ENCODE measurements at regions not wholly inside any gene's neighbourhood (a gene's known extent, or its start where the extent isn't known, plus 50 kb on each side); places are given as distances from the start of the nearest gene placed in this dataset.

GRCh38 chr6:4485735-4486134 is 290.5 kb upstream of the CDYL start:
- no peak overlapping the region for H3K4me3 ChIP-seq (ENCODE audit: low read depth, low read length)
- CTCF ChIA-PET, result no interaction called here
- POLR2A ChIA-PET, result no interaction called here
- no peak for DNase-seq (ENCODE audit: low read depth, low spot score)
- TF ChIP-seq CTCF (IDR thresholded peaks at IDR 0.05; ENCODE audit: insufficient read depth, low read length, missing control alignments), result no peak

GRCh38 chr6:4482461-4482860 is 293.7 kb upstream of the CDYL start:
- POLR2A ChIA-PET, result interaction anchor here (0.7 kb wide), 1 partner anchor 11 kb away, joined by 3 read pairs; no protein-coding TSS in a partner anchor
- TF ChIP-seq CTCF (IDR thresholded peaks at IDR 0.05; ENCODE audit: insufficient read depth, low read length, missing control alignments), result no peak
- CTCF ChIA-PET, result no interaction called here
- H3K4me3 ChIP-seq (ENCODE audit: low read depth, low read length), result no peak overlapping the region
- no peak for DNase-seq (ENCODE audit: low read depth, low spot score)

GRCh38 chr6:4480788-4481735 is 295.1 kb upstream of the CDYL start:
- CTCF ChIA-PET, result interaction anchor here (0.8 kb wide), 1 partner anchor 10 kb away, joined by 3 read pairs; no protein-coding TSS in a partner anchor
- no peak for DNase-seq (ENCODE audit: low read depth, low spot score)
- H3K4me3 ChIP-seq (ENCODE audit: low read depth, low read length), result no peak overlapping the region
- POLR2A ChIA-PET, result no interaction called here
- no peak for TF ChIP-seq CTCF (IDR thresholded peaks at IDR 0.05; ENCODE audit: insufficient read depth, low read length, missing control alignments)

GRCh38 chr6:4478098-4478497 is 298.1 kb upstream of the CDYL start:
- no peak for DNase-seq (ENCODE audit: low read depth, low spot score)
- TF ChIP-seq CTCF (IDR thresholded peaks at IDR 0.05; ENCODE audit: insufficient read depth, low read length, missing control alignments), result no peak
- ChIA-PET CTCF (no interaction called here), POLR2A (no interaction called here)
- H3K4me3 ChIP-seq (ENCODE audit: low read depth, low read length), result no peak overlapping the region

- H3K4me3 ChIP-seq (ENCODE audit: low read depth, low read length), result no peak overlapping the region
- ChIA-PET POLR2A (no interaction called here), CTCF (no interaction called here)
- TF ChIP-seq CTCF (IDR thresholded peaks at IDR 0.05; ENCODE audit: insufficient read depth, low read length, missing control alignments), result no peak
- no peak for DNase-seq (ENCODE audit: low read depth, low spot score)
Measured at GRCh38 chr6:4474810-4475209, 301.4 kb upstream of the CDYL start.

- TF ChIP-seq CTCF (IDR thresholded peaks at IDR 0.05; ENCODE audit: insufficient read depth, low read length, missing control alignments), result no peak
- ChIA-PET POLR2A (no interaction called here), CTCF (no interaction called here)
- H3K4me3 ChIP-seq (ENCODE audit: low read depth, low read length), result no peak overlapping the region
- DNase-seq (ENCODE audit: low read depth, low spot score), result no peak
Measured at GRCh38 chr6:4472969-4473642, 303.1 kb upstream of the CDYL start.
